GM23248 (cell line): ENCODE measurements at regions not wholly inside any gene's neighbourhood (a gene's known extent, or its start where the extent isn't known, plus 50 kb on each side); places are given as distances from the start of the nearest gene placed in this dataset.

Experiments
- EZH2 ChIP-seq: fragments of 200-600 bp; sonication (generic); IDR thresholded peaks from 2 replicates; pipeline ENCODE4 v1.6.1; 2018; ENCODE audit warnings: antibody characterized with exemption, mild to moderate bottlenecking; ENCODE audit not compliant: insufficient read depth, poor library complexity, severe bottlenecking
- EZH2phosphoT487 ChIP-seq: fragments of 200-600 bp; sonication (generic); IDR thresholded peaks from 2 replicates; pipeline ENCODE4 v1.6.1; 2018; ENCODE audit warnings: antibody characterized with exemption, moderate library complexity, mild to moderate bottlenecking, low read depth; ENCODE audit not compliant: insufficient read depth

DNA sequence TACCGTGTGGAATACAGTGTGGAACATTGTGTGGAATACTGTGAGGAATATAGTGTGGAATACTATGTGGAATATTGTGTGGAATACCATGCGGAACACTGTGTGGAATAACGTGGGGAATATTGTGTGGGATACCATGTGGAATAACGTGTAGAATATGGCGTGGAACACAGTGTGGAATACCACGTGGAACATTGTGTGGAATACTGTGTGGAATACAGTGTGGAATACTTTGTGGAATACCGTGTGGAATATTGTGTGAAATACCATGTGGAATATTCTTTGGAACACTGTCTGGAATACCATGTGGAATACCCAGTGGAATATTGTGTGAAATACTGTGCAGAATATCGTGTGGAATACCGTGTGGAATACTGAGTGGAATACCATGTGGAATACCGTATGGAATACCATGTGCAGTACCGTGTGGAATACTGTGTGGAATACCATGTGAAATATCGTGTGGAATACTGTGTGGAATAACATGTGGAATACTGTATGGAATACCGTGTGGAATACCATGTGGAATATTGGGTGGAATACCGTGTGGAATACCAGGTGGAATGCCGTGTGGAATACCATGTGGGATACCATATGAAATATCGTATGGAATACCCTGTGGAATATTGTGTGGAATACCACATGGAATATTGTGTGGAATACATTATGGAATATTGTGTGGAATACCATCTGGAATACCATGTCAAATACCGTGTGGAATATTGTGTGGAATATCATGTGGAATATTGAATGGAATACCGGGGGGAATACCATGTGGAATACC lies 133.1 kb upstream of the CHST15 start:
- TF ChIP-seq EZH2phosphoT487, result no peak
- TF ChIP-seq EZH2, result no peak
